Lung (tissue), 11 donors: ENCODE measurements at regions not wholly inside any gene's neighbourhood (a gene's known extent, or its start where the extent isn't known, plus 50 kb on each side); places are given as distances from the start of the nearest gene placed in this dataset.
"Not testable (repeated sequence)": the region's sequence is repeated elsewhere in the genome, so short reads cannot be mapped to it uniquely, and the experiment has no call there.

ENCODE experiments used
- ATAC-seq: fragments of 200-7000 bp; cut with Tn5 transposase; one replicate; pipeline ENCODE4 v1.9.1; 2020; ENCODE audit warnings: moderate number of reproducible peaks; ENCODE audit not compliant: insufficient read depth, low FRiP score
- DNase-seq, 3 donors: peaks; one replicate each; pipeline ENCODE4 v3.0.0-alpha.2; 2013 to 2017
- H3K27ac ChIP-seq, 2 donors: one replicate each; pipeline ENCODE4 v1.5.1; 2013; ENCODE audit warnings: mild to moderate bottlenecking in 2 of 2, moderate library complexity in 2 of 2, control low read depth in 1 of 2, inconsistent platforms in 1 of 2, low read depth in 1 of 2, low read length in 1 of 2
- H3K27me3 ChIP-seq, 3 donors: one replicate each; pipeline ENCODE4 v1.5.1; 2013; ENCODE audit warnings: low read length in 2 of 3; ENCODE audit not compliant: control insufficient read depth in 3 of 3, insufficient read depth in 3 of 3
- H3K36me3 ChIP-seq, 4 donors: one replicate each; pipeline ENCODE4 v1.5.1; 2013; ENCODE audit warnings: low read length in 4 of 4, mild to moderate bottlenecking in 1 of 4, moderate library complexity in 1 of 4; ENCODE audit not compliant: control insufficient read depth in 4 of 4, insufficient read depth in 4 of 4
- H3K4me1 ChIP-seq, 5 donors: one replicate each; pipeline ENCODE4 v1.5.1; 2013; ENCODE audit warnings: low read length in 5 of 5, mild to moderate bottlenecking in 2 of 5, moderate library complexity in 1 of 5; ENCODE audit not compliant: control insufficient read depth in 5 of 5, insufficient read depth in 5 of 5
- H3K4me3 ChIP-seq: one replicate; pipeline ENCODE4 v1.5.1; 2013; ENCODE audit warnings: mild to moderate bottlenecking, control low read depth, moderate library complexity
- H3K9ac ChIP-seq, 2 donors: one replicate each; pipeline ENCODE4 v1.5.1; 2013; ENCODE audit warnings: low read length in 2 of 2, control low read depth in 1 of 2; ENCODE audit not compliant: insufficient read depth in 1 of 2
- H3K9me3 ChIP-seq, 4 donors: one replicate each; pipeline ENCODE4 v1.5.1; 2013; ENCODE audit warnings: low read length in 3 of 4, mild to moderate bottlenecking in 1 of 4, moderate library complexity in 1 of 4; ENCODE audit not compliant: control insufficient read depth in 4 of 4, insufficient read depth in 3 of 4
- WGBS, 2 donors: extraction: QIAGEN DNeasy Blood & Tissue Kit; methylation state at CpG; one replicate each; pipeline ENCODE4 v1.1.7; 2013; 5-methylcytosine and 5-hydroxymethylcytosine counted together
- TF ChIP-seq, protein P1 (sequence below): IDR thresholded peaks from 2 replicates; pipeline ENCODE4 v1.5.1; 2012; ENCODE audit warnings: mild to moderate bottlenecking; ENCODE audit errors: control extremely low read depth, extremely low read depth
- donor health status: control.
- donor health status: control.
- donor health status: Bipolar disorder and iron deficiency.
- donor health status: healthy.
- donor health status: DM: yes; HTN: yes; CAD: no.

GRCh38 chr7:81842361-81842760, 72.5 kb upstream of the HGF start:
- Histone ChIP-seq H3K9me3 (peaks cover 0 to 2% (median 0%) of the 10 kb centered on the region in 4 donors), H3K27ac (no peak overlapping the region), H3K4me3 (no peak overlapping the region), H3K9ac (no peak overlapping the region), H3K27me3 (no peaks in the 10 kb centered on the region), H3K36me3 (no peaks in the 10 kb centered on the region), H3K4me1 (peaks cover 0 to 11% (median 0%) of the 10 kb centered on the region in 5 donors)
- ATAC-seq (no peak), DNase-seq (no peak)
- TF ChIP-seq, protein P1, sequence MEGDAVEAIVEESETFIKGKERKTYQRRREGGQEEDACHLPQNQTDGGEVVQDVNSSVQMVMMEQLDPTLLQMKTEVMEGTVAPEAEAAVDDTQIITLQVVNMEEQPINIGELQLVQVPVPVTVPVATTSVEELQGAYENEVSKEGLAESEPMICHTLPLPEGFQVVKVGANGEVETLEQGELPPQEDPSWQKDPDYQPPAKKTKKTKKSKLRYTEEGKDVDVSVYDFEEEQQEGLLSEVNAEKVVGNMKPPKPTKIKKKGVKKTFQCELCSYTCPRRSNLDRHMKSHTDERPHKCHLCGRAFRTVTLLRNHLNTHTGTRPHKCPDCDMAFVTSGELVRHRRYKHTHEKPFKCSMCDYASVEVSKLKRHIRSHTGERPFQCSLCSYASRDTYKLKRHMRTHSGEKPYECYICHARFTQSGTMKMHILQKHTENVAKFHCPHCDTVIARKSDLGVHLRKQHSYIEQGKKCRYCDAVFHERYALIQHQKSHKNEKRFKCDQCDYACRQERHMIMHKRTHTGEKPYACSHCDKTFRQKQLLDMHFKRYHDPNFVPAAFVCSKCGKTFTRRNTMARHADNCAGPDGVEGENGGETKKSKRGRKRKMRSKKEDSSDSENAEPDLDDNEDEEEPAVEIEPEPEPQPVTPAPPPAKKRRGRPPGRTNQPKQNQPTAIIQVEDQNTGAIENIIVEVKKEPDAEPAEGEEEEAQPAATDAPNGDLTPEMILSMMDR: no peak
- WGBS, 2 donors: 82 to 86% methylated on average over 2 of the region's 2 CpGs

DNA sequence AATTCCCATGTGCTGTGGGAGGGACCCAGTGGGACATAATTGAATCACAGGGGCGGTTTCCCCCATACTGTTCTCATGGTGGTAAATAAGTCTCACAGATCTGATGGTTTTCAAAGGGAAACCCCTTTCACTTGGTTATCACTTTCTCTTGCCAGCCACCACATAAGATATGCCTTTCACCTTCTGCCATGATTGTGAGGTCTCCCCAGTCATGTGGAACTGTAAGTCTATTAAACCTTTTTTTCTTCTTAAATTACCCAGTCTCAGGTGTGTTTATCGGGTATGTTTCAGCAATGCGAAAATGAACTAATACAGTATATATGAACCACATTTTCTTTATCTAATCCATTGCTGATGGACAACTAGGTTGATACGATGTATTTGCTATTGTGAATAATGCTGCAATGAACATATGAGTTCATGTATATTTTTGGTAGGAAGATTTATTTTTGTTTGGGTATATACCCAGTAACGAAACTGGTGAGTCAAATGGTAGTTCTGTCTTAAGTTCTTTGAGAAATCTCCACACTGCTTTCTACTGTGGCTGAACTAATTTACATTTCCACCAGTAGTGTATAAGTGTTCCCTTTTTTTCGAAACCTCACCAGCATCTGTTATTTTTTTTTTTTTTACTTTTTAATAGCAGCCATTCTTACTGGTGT, 70.0 kb upstream of the HGF start:
- Histone ChIP-seq H3K27me3 (no peaks in the 10 kb centered on the region), H3K4me1 (no peaks in the 10 kb centered on the region), H3K27ac (no peak overlapping the region), H3K9me3 (peaks cover 0 to 2% (median 0%) of the 10 kb centered on the region in 4 donors), H3K4me3 (no peak overlapping the region), H3K9ac (no peak overlapping the region), H3K36me3 (no peaks in the 10 kb centered on the region)
- ATAC-seq (no peak), DNase-seq (no peak)
- TF ChIP-seq, protein P1: no peak
- 92 to 94% methylated on average over 6 of the region's 6 CpGs for WGBS, 2 donors

DNA sequence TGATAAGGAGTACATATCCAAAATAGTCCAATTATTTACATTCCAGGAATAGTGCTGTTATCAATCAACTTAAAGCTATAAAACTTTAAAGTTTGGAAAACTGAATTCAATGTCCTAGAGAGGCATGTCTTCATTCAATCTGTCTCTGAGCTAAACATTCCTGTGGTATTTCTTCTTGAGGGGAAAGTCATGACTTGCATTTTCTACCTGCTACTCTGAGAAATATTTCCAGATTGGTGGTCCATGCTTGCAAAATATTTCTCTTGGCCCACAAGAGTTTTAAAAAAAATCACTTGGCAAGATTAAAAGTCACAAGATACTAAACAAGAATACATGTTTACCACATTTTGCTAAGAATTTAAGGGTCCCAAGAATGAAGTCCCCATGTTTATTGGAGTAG, 63.6 kb upstream of the HGF start:
- Histone ChIP-seq H3K27ac (no peak overlapping the region), H3K27me3 (no peaks in the 10 kb centered on the region), H3K36me3 (no peaks in the 10 kb centered on the region), H3K9ac (no peak overlapping the region), H3K4me1 (no peaks in the 10 kb centered on the region), H3K9me3 (peaks cover 0 to 4% (median 0%) of the 10 kb centered on the region in 4 donors), H3K4me3 (no peak overlapping the region)
- ATAC-seq (no peak), DNase-seq (no peak)
- TF ChIP-seq, protein P1: no peak

GRCh38 chr7:81831883-81832282, 62.0 kb upstream of the HGF start:
- ATAC-seq (no peak), DNase-seq (no peak)
- Histone ChIP-seq H3K27me3 (no peaks in the 10 kb centered on the region), H3K4me3 (no peak overlapping the region), H3K27ac (no peak overlapping the region), H3K9me3 (peaks cover 0 to 4% (median 0%) of the 10 kb centered on the region in 4 donors), H3K9ac (no peak overlapping the region), H3K4me1 (no peaks in the 10 kb centered on the region), H3K36me3 (no peaks in the 10 kb centered on the region)
- TF ChIP-seq, protein P1: no peak

DNA sequence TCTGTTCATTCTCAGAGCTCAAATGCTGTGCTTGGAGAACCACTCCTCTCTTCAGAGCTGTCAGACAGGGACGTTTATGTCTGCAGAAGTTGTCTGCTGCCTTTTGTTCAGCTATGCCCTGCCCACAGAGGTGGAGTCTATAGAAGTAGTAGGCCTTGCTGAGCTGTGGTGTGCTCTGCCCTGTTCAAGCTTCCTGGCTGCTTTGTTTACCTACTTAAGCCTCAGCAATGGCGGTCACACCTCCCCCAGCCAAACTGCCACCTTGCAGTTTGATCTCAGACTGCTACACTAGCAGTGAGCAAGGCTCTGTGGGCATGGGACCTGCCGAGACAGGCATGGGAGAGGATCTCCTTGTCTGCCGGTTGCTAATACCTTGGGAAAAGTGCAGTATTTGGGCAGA, 59.7 kb upstream of the HGF start:
- H3K9me3 ChIP-seq, H3K36me3 ChIP-seq, H3K27ac ChIP-seq, DNase-seq, H3K4me1 ChIP-seq, ATAC-seq, H3K27me3 ChIP-seq, H3K9ac ChIP-seq, H3K4me3 ChIP-seq: not testable (repeated sequence)
- 79 to 92% methylated on average over 4 of the region's 4 CpGs for WGBS, 2 donors
